ENCODE measurements at regions not wholly inside any gene's neighbourhood (a gene's known extent, or its start where the extent isn't known, plus 50 kb on each side); places are given as distances from the start of the nearest gene placed in this dataset.

DNA sequence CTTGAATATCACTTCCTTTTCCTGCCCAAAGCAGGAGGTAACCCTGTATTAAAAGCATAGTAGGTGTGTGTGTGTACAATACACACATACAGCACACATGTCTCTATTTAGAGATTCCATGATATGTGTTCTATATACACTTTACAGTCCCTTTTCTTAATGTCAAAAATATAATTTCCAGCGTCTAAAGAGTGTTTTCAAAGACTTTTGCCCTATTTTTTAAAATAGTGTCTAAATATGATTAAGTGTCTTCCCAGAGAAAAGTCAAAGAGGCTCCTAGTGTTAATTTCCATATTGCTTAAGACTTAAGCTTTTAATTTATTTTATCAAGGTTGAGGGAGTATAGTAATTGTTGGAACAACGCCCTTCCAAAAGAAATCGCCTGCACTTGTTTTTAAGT, 420.3 kb upstream of the POU3F3 start:
- no peak for DNase-seq

DNA sequence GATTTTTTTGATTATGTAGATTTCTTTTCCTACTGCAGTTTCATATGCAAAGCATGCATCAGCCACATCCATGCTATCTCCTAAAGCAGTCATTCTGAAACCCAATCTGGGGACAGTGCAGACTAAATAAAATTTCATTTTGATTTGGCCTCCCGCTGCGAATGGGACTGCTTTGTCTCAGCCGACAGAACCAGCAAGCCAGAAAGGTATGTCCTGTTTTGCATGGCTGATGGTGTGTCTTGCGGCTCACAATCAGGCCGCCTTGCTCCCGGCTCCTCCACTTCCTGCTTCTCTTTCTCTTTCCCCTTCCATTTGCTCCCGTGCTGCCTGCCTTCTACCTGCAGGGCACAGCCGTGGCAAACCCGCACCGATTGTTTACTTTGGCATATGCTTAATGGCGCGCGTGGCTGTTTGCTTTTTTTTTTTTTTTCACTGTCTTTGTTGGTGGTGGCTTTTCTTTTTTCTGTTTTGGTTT, 419.6 kb upstream of the POU3F3 start:
- DNase-seq = peak in 24 of 58 donors; percentile 13 to 51 (median 36)

GRCh38 chr2:104434966-104435365, 418.9 kb upstream of the POU3F3 start:
- no peak for DNase-seq

DNA sequence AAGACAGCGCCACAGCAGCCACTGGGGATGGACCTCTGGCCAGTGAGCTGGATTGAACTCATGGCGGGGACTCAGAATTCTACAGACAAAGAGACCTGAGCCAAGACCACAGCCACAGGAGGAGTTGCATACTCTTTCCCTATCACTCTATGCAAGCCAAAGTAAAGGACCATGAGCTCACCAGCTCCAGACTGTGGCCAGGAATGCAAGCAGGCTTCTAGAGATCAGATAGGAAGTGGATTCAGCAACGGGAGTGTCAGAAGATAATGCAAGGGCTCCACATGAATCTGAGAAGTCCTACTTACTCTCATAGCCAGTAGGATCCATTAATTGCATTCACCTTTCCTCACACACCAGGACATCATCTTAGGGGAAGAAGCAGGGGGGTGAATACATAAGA, 415.4 kb upstream of the POU3F3 start:
- DNase-seq = no peak

DNA sequence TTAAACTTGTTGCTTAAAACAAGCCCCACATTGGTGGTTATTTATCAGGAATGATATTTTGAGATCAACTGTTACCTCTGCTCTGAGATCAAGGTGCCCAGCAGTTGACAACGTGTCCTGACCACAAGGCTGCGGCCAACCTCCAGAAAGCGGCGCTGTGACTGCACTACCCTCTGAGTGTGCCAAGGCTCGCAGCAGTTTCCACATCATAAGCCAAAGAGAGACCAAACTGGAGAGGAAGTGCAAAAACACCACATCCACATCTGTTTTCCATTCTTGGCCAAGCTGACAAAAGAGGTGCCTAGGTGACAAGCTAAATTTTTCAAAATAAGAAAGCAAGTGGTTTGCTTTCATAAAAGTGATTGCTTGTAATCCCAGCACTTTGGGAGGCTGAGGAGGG, 410.8 kb upstream of the POU3F3 start:
- no peak for DNase-seq

DNA sequence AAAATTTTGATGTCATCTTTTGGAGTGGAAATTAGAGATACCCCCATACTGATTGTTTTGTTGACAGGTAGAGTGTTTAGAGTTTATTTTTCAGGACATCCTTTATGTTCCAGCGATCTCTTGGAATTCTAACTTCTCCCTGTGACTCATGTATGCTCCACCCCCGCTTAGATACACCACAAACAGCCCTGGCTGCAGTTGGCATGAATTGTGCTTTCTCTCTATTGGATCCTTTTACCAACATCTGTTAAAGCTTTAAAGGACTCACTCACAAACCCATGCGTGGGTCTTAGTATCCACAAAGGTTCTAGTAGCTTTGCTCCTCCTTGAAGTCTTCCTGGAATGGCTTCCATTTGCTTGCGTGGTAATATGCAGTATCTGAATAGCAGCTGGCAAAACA, 409.5 kb upstream of the POU3F3 start:
- DNase-seq = peak in 5 of 58 donors; percentile 16 to 41 (median 22)

GRCh38 chr2:104444889-104445288, 409.0 kb upstream of the POU3F3 start:
- no peak for DNase-seq

- DNase-seq = no peak
Observed at GRCh38 chr2:104447831-104448434, 406.0 kb upstream of the POU3F3 start.

GRCh38 chr2:104448661-104449440, 405.1 kb upstream of the POU3F3 start:
- DNase-seq = peak in 7 of 58 donors; percentile 11 to 47 (median 28)

DNA sequence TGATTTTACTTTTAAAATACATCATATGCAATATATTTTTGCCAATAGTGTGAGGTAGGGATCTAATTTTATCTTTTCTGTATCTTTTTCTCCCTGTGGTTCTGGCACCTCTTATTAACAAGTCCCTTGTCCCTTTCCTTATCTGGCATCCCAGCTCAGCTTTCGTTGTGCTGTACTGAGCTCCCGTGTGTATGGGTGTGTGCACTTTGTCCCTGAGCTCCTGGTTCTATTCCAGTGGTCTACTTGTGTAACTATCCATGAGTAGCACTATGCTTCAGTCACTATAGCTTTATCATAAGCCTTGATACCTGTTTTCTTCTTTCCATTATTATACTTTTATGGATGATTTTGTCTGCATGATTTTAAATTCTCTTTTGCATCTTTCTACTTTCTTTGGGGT, 401.4 kb upstream of the POU3F3 start:
- DNase-seq = no peak

DNA sequence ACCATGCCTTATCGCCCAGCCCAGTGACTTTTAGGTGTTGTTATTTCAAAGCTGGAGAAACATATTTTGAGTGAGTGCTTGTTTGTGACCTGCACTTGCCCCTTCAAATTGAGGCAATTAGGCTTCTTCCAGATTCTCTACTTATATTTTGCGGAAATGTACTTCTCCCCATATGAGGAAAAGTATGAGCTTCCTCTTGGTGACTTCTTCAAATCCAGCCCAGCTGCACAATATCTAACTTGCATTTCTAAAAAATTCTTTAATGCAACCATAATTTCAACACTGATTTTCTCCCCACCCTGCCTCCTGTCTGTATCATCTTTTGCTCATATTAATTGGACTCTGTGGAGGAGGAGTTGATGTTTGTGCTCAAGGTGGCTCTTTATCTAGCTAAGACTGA, 391.2 kb upstream of the POU3F3 start:
- DNase-seq = no peak

- DNase-seq = no peak
Observed at GRCh38 chr2:104465981-104466380, 387.9 kb upstream of the POU3F3 start.

- DNase-seq = peak in 1 of 58 donors; percentile 55
Observed at GRCh38 chr2:104468846-104469245, 385.1 kb upstream of the POU3F3 start.

DNA sequence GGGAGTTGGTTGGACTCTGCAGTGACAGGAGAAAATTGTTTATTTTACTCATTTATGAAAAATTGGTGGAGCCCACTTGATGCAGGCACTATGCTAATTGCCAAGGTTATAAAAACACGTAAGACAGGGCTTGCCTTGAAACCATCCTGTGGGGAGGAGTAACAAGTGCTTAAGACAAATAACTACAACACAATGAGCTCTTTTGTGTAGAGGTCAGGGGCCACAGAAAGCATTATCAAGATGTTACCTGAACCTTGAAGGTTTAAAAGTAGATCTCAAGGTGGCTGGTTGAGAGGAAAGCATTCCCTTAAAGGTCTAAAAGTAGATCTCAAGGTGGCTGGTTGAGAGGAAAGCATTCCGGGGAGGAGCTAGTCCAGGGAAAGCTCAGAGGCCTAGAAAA, 381.8 kb upstream of the POU3F3 start:
- no peak for DNase-seq

DNA sequence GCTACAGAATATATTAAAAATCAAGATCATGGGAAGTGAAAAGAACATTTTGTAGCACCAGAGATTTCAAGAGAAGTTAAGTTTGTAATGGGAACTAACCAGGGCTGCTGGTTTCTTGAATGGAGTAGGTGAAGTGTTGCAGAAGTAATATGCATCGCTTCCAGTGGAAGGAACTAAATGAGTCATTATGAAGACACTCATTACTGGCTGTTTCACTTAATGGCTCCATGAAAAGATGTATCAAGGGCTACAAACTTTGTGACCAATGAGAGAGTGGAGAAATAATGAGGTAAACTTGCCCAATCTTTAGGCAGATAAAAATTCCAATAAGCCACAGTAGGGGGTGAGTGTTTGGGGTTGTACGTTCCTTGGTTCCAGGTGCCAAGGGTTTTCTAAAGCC, 380.4 kb upstream of the POU3F3 start:
- DNase-seq = no peak

GRCh38 chr2:104474716-104475115, 379.2 kb upstream of the POU3F3 start:
- no peak for DNase-seq

DNA sequence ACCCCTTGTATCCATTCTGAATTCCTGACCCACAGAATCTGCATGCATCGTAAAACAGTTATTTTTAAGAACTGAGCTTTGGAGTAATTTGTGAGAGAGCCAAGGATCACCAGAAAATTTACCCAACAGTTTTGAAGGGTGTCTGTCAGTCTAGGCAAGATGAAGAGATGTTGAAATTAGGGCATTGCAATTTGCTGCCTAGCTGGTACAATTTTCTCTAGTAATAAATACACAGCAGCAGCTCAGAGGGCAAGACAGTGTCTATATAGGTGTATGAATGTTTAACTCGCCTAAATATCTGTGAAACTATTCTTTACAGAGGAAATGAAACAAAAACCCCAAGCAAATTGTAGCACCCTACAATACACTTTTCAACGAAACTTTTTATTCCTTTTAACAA, 377.8 kb upstream of the POU3F3 start:
- no peak for DNase-seq

DNA sequence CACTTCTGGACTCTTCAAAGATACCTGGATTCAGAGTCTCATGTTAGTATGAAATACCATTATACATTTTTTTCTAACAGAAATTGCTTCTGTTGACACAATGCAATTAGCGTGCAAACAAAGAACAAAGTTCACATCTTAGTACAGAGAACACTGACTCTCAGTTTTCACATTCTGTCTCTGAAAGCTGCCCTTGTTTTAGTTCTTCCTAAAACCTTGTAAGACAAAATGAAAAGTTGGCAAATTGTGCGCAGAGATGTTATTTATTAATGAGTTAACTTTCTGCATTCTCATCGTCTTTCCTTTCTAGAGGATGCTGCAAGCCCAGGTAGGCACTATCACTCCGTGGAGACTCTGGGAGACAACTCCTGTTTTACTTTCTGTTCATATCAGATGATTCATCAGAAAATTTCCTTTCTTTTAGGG, 377.3 kb upstream of the POU3F3 start:
- DNase-seq = peak in 1 of 58 donors; percentile 44

GRCh38 chr2:104481341-104481740, 372.6 kb upstream of the POU3F3 start:
- DNase-seq = no peak

GRCh38 chr2:104487366-104487765, 366.5 kb upstream of the POU3F3 start:
- DNase-seq = no peak

- DNase-seq = no peak
Observed at GRCh38 chr2:104493698-104494097, 360.2 kb upstream of the POU3F3 start.

DNA sequence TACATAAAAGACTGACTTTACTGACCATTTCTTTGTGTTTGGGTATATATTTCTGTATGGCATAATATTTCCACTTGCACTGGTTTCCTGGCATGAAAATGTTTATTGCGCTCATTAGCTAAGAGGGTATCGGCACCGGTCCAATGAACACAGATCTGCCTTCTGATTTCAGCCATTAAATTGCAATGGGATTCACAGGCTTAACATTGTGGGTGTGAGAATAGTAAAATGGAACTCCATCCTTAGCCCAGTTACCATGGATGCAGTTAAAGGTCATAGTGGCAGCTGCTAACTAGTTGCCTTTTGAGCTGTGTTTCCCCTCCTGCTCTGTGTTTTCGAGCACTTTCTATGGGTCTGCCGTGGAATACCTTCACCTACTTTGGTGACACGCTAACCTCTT, 352.6 kb upstream of the POU3F3 start:
- no peak for DNase-seq

DNA sequence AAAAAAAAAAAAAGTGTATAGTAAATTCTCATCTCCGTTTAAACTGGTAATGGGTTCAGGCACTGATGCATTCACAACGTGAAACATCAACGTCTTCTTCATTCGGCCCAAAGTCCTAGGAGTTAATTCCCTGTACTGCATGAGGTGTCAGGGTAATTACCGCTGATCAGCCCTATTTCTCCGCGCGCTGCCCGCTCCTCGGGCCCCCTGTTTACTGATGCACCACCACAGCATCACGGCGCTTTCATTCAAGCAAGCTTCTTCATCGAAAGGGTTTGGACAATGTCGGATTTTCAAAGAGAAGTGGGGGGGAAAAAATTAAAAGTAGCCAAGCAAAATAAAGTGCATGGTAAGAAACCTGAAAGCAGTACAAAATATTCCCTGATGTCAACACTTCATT, 352.0 kb upstream of the POU3F3 start:
- peak in 2 of 58 donors; percentile 4 to 5 for DNase-seq

All from anterior cingulate cortex (tissue), 58 donors.